KMS-11 (cell line): ENCODE measurements at regions not wholly inside any gene's neighbourhood (a gene's known extent, or its start where the extent isn't known, plus 50 kb on each side); places are given as distances from the start of the nearest gene placed in this dataset.

Source experiments
- H2AFZ ChIP-seq: fragments of 200-600 bp; sonication (generic); 2 replicates; pipeline ENCODE4 v1.6.1; 2016; ENCODE audit warnings: antibody characterized with exemption, mixed run types, low read depth
- H3K27ac ChIP-seq: fragments of 200-600 bp; sonication (generic); 2 replicates; pipeline ENCODE4 v1.6.1; 2016; ENCODE audit warnings: mild to moderate bottlenecking, mixed run types
- H3K27me3 ChIP-seq: fragments of 200-600 bp; sonication (generic); 2 replicates; pipeline ENCODE4 v1.6.1; 2017; ENCODE audit warnings: mild to moderate bottlenecking, low read depth, mixed run types, moderate library complexity; ENCODE audit not compliant: insufficient read depth
- H3K36me3 ChIP-seq: fragments of 200-600 bp; sonication (generic); 2 replicates; pipeline ENCODE4 v1.6.1; 2017; ENCODE audit warnings: mild to moderate bottlenecking, mixed run types; ENCODE audit not compliant: insufficient read depth
- H3K4me1 ChIP-seq: fragments of 200-600 bp; sonication (generic); 2 replicates; pipeline ENCODE4 v1.6.1; 2016; ENCODE audit warnings: mild to moderate bottlenecking, low read depth, mixed run types; ENCODE audit not compliant: poor library complexity, severe bottlenecking
- H3K4me2 ChIP-seq: fragments of 200-600 bp; sonication (generic); 2 replicates; pipeline ENCODE4 v1.7.0; 2016; ENCODE audit warnings: mild to moderate bottlenecking, mixed run types
- H3K4me3 ChIP-seq: fragments of 200-600 bp; sonication (generic); IDR thresholded peaks from 2 replicates; pipeline ENCODE4 v1.6.1; 2017; ENCODE audit warnings: low read depth, low read length, mixed read lengths; ENCODE audit not compliant: insufficient read depth
- H3K79me2 ChIP-seq: fragments of 200-600 bp; sonication (generic); 2 replicates; pipeline ENCODE4 v1.6.1; 2016; ENCODE audit warnings: low read depth, mixed run types; ENCODE audit not compliant: insufficient read depth
- H3K9ac ChIP-seq: fragments of 200-600 bp; sonication (generic); 2 replicates; pipeline ENCODE4 v1.6.1; 2016; ENCODE audit warnings: mild to moderate bottlenecking, mixed run types
- H4K20me1 ChIP-seq: fragments of 200-600 bp; sonication (generic); 2 replicates; pipeline ENCODE4 v1.6.1; 2016; ENCODE audit warnings: mild to moderate bottlenecking, mixed run types; ENCODE audit not compliant: insufficient read depth
- CTCF ChIP-seq: fragments of 200-600 bp; sonication (generic); conservative IDR thresholded peaks from 2 replicates; pipeline ENCODE4 v1.6.1; 2017; ENCODE audit warnings: low read depth, mild to moderate bottlenecking, antibody characterized with exemption, low read length, moderate library complexity, mixed read lengths

- Histone ChIP-seq H2AFZ (no peak overlapping the region), H3K9ac (no peak overlapping the region), H3K4me1 (no peaks in the 10 kb centered on the region), H3K4me3 (no peak overlapping the region), H3K27ac (no peak overlapping the region), H3K4me2 (no peak overlapping the region), H3K36me3 (no peaks in the 10 kb centered on the region), H4K20me1 (no peaks in the 10 kb centered on the region), H3K79me2 (no peaks in the 10 kb centered on the region), H3K27me3 (no peaks in the 10 kb centered on the region)
- no peak for TF ChIP-seq CTCF
Observed at GRCh38 chr4:128615197-128615596, 194.3 kb upstream of the JADE1 start.

GRCh38 chr4:128608006-128608405, 201.5 kb upstream of the JADE1 start:
- H3K27me3 ChIP-seq: no peaks in the 10 kb centered on the region
- no peaks in the 10 kb centered on the region for H4K20me1 ChIP-seq
- H2AFZ ChIP-seq: no peak overlapping the region
- no peak for TF ChIP-seq CTCF
- H3K4me2 ChIP-seq: no peak overlapping the region
- no peaks in the 10 kb centered on the region for H3K36me3 ChIP-seq
- H3K4me1 ChIP-seq: no peaks in the 10 kb centered on the region
- H3K9ac ChIP-seq: no peak overlapping the region
- H3K79me2 ChIP-seq: no peaks in the 10 kb centered on the region
- no peak overlapping the region for H3K27ac ChIP-seq
- no peak overlapping the region for H3K4me3 ChIP-seq

GRCh38 chr4:128606173-128606572, 203.3 kb upstream of the JADE1 start:
- no peak overlapping the region for H3K4me2 ChIP-seq
- no peaks in the 10 kb centered on the region for H3K36me3 ChIP-seq
- H3K27ac ChIP-seq: no peak overlapping the region

GRCh38 chr4:128604840-128605239, 204.7 kb upstream of the JADE1 start:
- Histone ChIP-seq H3K79me2 (no peaks in the 10 kb centered on the region), H4K20me1 (no peaks in the 10 kb centered on the region), H3K9ac (no peak overlapping the region), H3K27me3 (no peaks in the 10 kb centered on the region), H3K36me3 (no peaks in the 10 kb centered on the region), H3K4me2 (no peak overlapping the region), H2AFZ (no peak overlapping the region), H3K4me1 (no peaks in the 10 kb centered on the region), H3K27ac (no peak overlapping the region), H3K4me3 (no peak overlapping the region)
- no peak for TF ChIP-seq CTCF

More at GRCh38 chr4:128606173-128606572, 203.3 kb upstream of the JADE1 start:
- Histone ChIP-seq H3K4me1 (no peaks in the 10 kb centered on the region), H4K20me1 (no peaks in the 10 kb centered on the region), H3K79me2 (no peaks in the 10 kb centered on the region), H3K9ac (no peak overlapping the region), H2AFZ (no peak overlapping the region), H3K4me3 (no peak overlapping the region), H3K27me3 (no peaks in the 10 kb centered on the region)
- TF ChIP-seq CTCF: no peak
